ENCODE measurements at regions not wholly inside any gene's neighbourhood (a gene's known extent, or its start where the extent isn't known, plus 50 kb on each side); places are given as distances from the start of the nearest gene placed in this dataset.

- in situ Hi-C loops (cut with MboI; ENCODE audit: low pct_unique_long_range_greater_than_20kb, low sequenced_read_pairs, unreplicated experiment): no loop called here
- no peak for TF ChIP-seq CTCF (IDR thresholded peaks at IDR 0.05; ENCODE audit: extremely low read depth, insufficient read depth, missing control alignments)
- DNase-seq (ENCODE audit: low spot score): no peak
These were observed 339.1 kb downstream of the ZNF536 start for GRCh38 chr19:30711296-30711695.

- in situ Hi-C loops (cut with MboI; ENCODE audit: low pct_unique_long_range_greater_than_20kb, low sequenced_read_pairs, unreplicated experiment): no loop called here
- DNase-seq (ENCODE audit: low spot score): no peak
- TF ChIP-seq CTCF (IDR thresholded peaks at IDR 0.05; ENCODE audit: extremely low read depth, insufficient read depth, missing control alignments): no peak
These were observed 338.5 kb downstream of the ZNF536 start for GRCh38 chr19:30710721-30711120.

GRCh38 chr19:30708416-30709178 is 336.4 kb downstream of the ZNF536 start:
- TF ChIP-seq CTCF (IDR thresholded peaks at IDR 0.05; ENCODE audit: extremely low read depth, insufficient read depth, missing control alignments): no peak
- in situ Hi-C loops (cut with MboI; ENCODE audit: low pct_unique_long_range_greater_than_20kb, low sequenced_read_pairs, unreplicated experiment): no loop called here
- DNase-seq (ENCODE audit: low spot score): no peak

- TF ChIP-seq CTCF (IDR thresholded peaks at IDR 0.05; ENCODE audit: extremely low read depth, insufficient read depth, missing control alignments): no peak
- DNase-seq (ENCODE audit: low spot score): no peak
- in situ Hi-C loops (cut with MboI; ENCODE audit: low pct_unique_long_range_greater_than_20kb, low sequenced_read_pairs, unreplicated experiment): no loop called here
These were observed 332.7 kb downstream of the ZNF536 start for GRCh38 chr19:30704771-30705330.

- in situ Hi-C loops (cut with MboI; ENCODE audit: low pct_unique_long_range_greater_than_20kb, low sequenced_read_pairs, unreplicated experiment): no loop called here
- TF ChIP-seq CTCF (IDR thresholded peaks at IDR 0.05; ENCODE audit: extremely low read depth, insufficient read depth, missing control alignments): no peak
- DNase-seq (ENCODE audit: low spot score): no peak
These were observed 331.5 kb downstream of the ZNF536 start for GRCh38 chr19:30703645-30704044.

GRCh38 chr19:30701178-30701577 is 329.0 kb downstream of the ZNF536 start:
- no peak for DNase-seq (ENCODE audit: low spot score)
- TF ChIP-seq CTCF (IDR thresholded peaks at IDR 0.05; ENCODE audit: extremely low read depth, insufficient read depth, missing control alignments): no peak
- in situ Hi-C loops (cut with MboI; ENCODE audit: low pct_unique_long_range_greater_than_20kb, low sequenced_read_pairs, unreplicated experiment): no loop called here
